Endothelial cell (in vitro differentiated cells): ENCODE measurements at regions not wholly inside any gene's neighbourhood (a gene's known extent, or its start where the extent isn't known, plus 50 kb on each side); places are given as distances from the start of the nearest gene placed in this dataset.

Experiments
- DNase-seq: peaks from one replicate; pipeline ENCODE4 v3.0.0; 2021; ENCODE audit warnings: low spot score
- H3K27ac Mint-ChIP-seq: one replicate; pipeline ENCODE4 v1.8.0; 2021; ENCODE audit warnings: mixed read lengths, inconsistent platforms; ENCODE audit not compliant: unreplicated experiment
- H3K27me3 Mint-ChIP-seq: one replicate; pipeline ENCODE4 v1.8.0; 2021; ENCODE audit warnings: mild to moderate bottlenecking, moderate library complexity, mixed read lengths, inconsistent platforms; ENCODE audit not compliant: unreplicated experiment
- H3K36me3 Mint-ChIP-seq: one replicate; pipeline ENCODE4 v1.8.0; 2021; ENCODE audit warnings: mild to moderate bottlenecking, low read depth, mixed read lengths, inconsistent platforms; ENCODE audit not compliant: unreplicated experiment
- H3K4me1 Mint-ChIP-seq: one replicate; pipeline ENCODE4 v1.8.0; 2021; ENCODE audit warnings: mild to moderate bottlenecking, mixed read lengths, inconsistent platforms; ENCODE audit not compliant: unreplicated experiment
- H3K4me3 Mint-ChIP-seq: one replicate; pipeline ENCODE4 v1.8.0; 2021; ENCODE audit warnings: mild to moderate bottlenecking, mixed read lengths, inconsistent platforms; ENCODE audit not compliant: unreplicated experiment
- H3K9me3 Mint-ChIP-seq: one replicate; pipeline ENCODE4 v1.8.0; 2021; ENCODE audit warnings: mixed read lengths, inconsistent platforms; ENCODE audit not compliant: unreplicated experiment
- TF ChIP-seq, protein P1 (sequence below): fragments of 200-600 bp; sonication (generic); IDR thresholded peaks from one replicate; pipeline ENCODE4 v1.5.0; 2021; ENCODE audit warnings: antibody characterized with exemption; ENCODE audit not compliant: unreplicated experiment

DNA sequence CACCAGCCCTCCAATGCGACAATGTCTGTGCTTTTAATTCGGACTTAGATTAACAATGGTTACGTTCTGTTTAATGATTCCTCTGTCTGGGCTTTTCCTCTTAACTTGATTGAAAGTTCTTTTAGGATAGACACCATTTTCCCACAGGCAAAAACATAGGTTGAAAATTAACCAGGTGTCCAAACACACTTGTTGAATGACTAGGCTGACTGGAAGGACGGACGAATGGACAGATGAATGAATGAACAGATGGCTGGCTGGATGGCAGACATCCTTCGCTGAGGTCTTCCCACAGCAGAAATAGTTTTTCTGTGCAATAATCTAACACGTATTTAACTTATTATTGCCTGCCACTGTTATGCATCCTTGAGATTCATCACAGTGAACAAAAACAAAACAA is 298.8 kb downstream of the SRBD1 start:
- Mint-ChIP-seq H3K36me3 (peaks cover 3% of the 10 kb centered on the region), H3K4me3 (no peak overlapping the region), H3K27me3 (no peaks in the 10 kb centered on the region), H3K4me1 (no peaks in the 10 kb centered on the region), H3K9me3 (no peaks in the 10 kb centered on the region), H3K27ac (no peak overlapping the region)
- DNase-seq: no peak
- TF ChIP-seq, protein P1, sequence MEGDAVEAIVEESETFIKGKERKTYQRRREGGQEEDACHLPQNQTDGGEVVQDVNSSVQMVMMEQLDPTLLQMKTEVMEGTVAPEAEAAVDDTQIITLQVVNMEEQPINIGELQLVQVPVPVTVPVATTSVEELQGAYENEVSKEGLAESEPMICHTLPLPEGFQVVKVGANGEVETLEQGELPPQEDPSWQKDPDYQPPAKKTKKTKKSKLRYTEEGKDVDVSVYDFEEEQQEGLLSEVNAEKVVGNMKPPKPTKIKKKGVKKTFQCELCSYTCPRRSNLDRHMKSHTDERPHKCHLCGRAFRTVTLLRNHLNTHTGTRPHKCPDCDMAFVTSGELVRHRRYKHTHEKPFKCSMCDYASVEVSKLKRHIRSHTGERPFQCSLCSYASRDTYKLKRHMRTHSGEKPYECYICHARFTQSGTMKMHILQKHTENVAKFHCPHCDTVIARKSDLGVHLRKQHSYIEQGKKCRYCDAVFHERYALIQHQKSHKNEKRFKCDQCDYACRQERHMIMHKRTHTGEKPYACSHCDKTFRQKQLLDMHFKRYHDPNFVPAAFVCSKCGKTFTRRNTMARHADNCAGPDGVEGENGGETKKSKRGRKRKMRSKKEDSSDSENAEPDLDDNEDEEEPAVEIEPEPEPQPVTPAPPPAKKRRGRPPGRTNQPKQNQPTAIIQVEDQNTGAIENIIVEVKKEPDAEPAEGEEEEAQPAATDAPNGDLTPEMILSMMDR: no peak

DNA sequence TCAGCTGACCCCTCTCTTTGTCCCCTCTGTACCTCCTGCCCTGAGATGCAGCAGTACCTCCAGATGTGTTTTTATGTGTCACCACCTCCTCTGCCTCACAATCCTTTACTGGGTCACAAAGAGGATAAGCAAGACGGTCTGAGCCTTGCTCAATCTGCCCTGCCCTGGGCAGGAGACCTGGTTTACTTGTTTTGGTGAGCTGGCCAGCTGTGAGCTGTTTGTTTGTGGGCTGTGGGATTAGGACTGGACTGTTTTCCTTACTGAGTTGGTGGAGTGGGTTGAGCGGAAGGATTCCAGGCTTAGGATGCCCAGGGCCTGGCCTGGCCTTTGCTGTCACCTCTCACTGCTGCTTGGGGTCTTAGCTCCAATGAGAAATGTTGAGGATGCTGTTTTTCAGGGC is 299.5 kb downstream of the SRBD1 start:
- TF ChIP-seq, protein P1: no peak
- Mint-ChIP-seq H3K9me3 (no peaks in the 10 kb centered on the region), H3K27ac (peak overlapping the region; percentile 33), H3K36me3 (peaks cover 3% of the 10 kb centered on the region), H3K4me3 (no peak overlapping the region), H3K4me1 (no peaks in the 10 kb centered on the region), H3K27me3 (no peaks in the 10 kb centered on the region)
- DNase-seq: no peak

DNA sequence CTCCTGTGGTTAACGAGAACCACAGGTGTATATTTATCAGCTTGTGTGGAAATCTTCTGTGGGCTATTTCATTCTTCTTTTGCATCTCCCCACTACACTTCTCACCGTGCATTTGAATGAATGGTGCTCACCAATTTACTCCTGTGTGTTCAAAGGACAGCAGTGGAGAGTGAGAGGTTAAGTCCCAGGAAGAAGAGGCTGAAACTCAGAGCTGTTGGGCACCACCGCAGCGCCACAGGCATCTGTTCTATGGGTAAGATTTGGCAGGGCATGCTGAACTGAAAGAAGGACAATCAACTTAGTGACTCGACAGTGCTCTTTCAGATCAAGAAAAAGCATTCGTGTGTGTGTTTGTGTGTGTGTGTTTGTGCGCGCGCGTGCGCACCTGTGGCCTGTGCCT is 297.9 kb upstream of the SIX2 start:
- no peak for DNase-seq

DNA sequence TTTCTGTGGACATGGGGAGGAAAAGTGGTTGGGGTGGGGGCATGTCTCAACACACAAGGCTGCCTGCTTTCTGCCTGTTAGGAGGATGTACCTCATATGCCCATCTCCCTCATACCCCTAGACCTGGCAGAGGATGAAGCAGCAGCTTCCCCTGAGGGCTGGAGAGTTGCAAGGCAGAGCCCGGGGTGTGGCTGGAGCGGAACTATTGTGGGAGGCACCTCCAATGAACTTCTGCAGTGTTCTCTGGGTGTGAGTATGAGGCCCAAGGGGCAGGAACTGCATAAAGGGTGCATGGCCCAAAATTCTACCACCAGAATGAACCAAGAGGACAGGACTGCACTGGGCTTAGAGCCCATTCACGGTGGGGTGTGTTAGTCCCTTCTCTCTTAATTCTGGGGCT is 296.3 kb upstream of the SIX2 start:
- Mint-ChIP-seq H3K27ac (no peak overlapping the region), H3K36me3 (peaks cover 2% of the 10 kb centered on the region), H3K4me3 (no peak overlapping the region), H3K27me3 (peaks cover 4% of the 10 kb centered on the region), H3K9me3 (peaks cover 6% of the 10 kb centered on the region), H3K4me1 (no peaks in the 10 kb centered on the region)
- DNase-seq: no peak
- TF ChIP-seq, protein P1: no peak

More for the DNA sequence above, 297.9 kb upstream of the SIX2 start:
- Mint-ChIP-seq H3K4me1 (no peaks in the 10 kb centered on the region), H3K36me3 (peaks cover 3% of the 10 kb centered on the region), H3K27ac (no peak overlapping the region), H3K4me3 (no peak overlapping the region), H3K9me3 (peaks cover 6% of the 10 kb centered on the region), H3K27me3 (peaks cover 4% of the 10 kb centered on the region)
- TF ChIP-seq, protein P1: no peak

DNA sequence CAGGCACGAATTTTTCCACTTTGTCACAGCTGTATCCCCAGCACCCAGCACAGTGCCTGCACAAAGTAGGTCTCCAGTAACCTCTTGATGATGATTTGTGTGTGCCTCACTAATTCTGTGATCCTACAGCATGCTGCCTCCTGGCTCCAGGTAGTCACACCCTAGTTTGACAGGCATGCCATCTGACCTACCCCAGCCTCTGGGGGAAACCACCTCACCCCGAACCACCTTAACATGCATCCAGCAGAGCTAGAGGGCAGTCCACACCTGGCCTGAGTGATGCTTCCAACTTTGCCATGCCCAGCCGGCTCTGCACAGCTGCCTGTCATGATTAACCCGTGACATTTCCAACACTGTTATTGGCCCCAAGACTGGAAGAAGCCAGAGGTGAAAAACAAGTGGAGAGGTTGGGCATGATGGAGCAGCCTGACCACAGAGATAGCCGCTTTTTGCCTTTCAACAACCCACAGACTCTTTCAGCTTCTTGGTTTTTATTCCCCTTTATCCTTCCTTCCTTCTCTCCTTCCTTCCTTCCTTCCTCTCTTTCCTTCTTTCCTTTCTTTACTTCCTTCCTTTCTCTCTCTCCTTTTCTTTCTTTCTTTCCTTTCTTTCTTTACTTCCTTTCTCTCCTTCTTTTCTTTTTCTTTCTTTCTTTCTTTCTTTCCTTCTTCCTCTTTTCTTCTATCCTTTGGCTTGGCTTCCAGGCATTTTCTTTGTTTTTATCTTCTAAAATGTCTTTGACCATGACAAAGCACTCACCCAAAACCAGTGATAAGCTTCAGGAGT is 294.4 kb upstream of the SIX2 start:
- Mint-ChIP-seq H3K27me3 (peaks cover 4% of the 10 kb centered on the region), H3K36me3 (no peaks in the 10 kb centered on the region), H3K4me3 (no peak overlapping the region), H3K9me3 (peaks cover 6% of the 10 kb centered on the region), H3K4me1 (no peaks in the 10 kb centered on the region), H3K27ac (peak overlapping the region; percentile 48)
- DNase-seq: no peak
- TF ChIP-seq, protein P1: no peak
